H1 (cell line): ENCODE measurements at regions not wholly inside any gene's neighbourhood (a gene's known extent, or its start where the extent isn't known, plus 50 kb on each side); places are given as distances from the start of the nearest gene placed in this dataset.

ENCODE experiments used
- CTCF ChIP-seq, 3 experiments: IDR thresholded peaks; 1 replicate in 2 of 3; 2 replicates in 1 of 3; pipeline versions ENCODE4 v1.5.1 to v1.6.1; 2011; ENCODE audit warnings: low read length in 3 of 3, mild to moderate bottlenecking in 3 of 3, inconsistent platforms in 2 of 3, low read depth in 1 of 3, moderate library complexity in 1 of 3; ENCODE audit not compliant: insufficient read depth in 1 of 3; ENCODE audit errors: control extremely low read depth in 1 of 3
- POLR2A ChIP-seq, 2 experiments: IDR thresholded peaks; 1 replicate in 1 of 2; 2 replicates in 1 of 2; pipeline ENCODE4 v1.6.1; 2011; ENCODE audit warnings: low read depth in 2 of 2, low read length in 2 of 2, mild to moderate bottlenecking in 2 of 2; ENCODE audit errors: control extremely low read depth in 1 of 2
- RBBP5 ChIP-seq: IDR thresholded peaks from 2 replicates; pipeline ENCODE4 v1.7.1; 2012; ENCODE audit warnings: low read depth, mild to moderate bottlenecking, inconsistent platforms, low read length, moderate library complexity, borderline replicate concordance
- SIRT6 ChIP-seq: IDR thresholded peaks from one replicate; pipeline ENCODE4 v1.7.1; 2012; ENCODE audit warnings: low read length, inconsistent platforms

GRCh38 chr11:92083123-92083522 is 141.5 kb upstream of the FAT3 start (continued):
- TF ChIP-seq CTCF (IDR thresholded peaks at IDR 0.05; ENCODE audit: control extremely low read depth in 1 of 3, insufficient read depth in 1 of 3, low read depth in 1 of 3, low read length in 3 of 3) = no peak
- TF ChIP-seq RBBP5 = no peak
- no peak for TF ChIP-seq POLR2A (IDR thresholded peaks at IDR 0.05; ENCODE audit: control extremely low read depth in 1 of 2, low read depth in 2 of 2, low read length in 2 of 2)
- no peak for TF ChIP-seq SIRT6
